HepG2 (cell line): ENCODE measurements at regions not wholly inside any gene's neighbourhood (a gene's known extent, or its start where the extent isn't known, plus 50 kb on each side); places are given as distances from the start of the nearest gene placed in this dataset.

ENCODE experiments used
- ATAC-seq: fragments of 200-7000 bp; cut with Tn5 transposase; 3 replicates; pipeline ENCODE4 v1.9.1; 2020; ENCODE audit warnings: mild to moderate bottlenecking, moderate library complexity
- BruUV-seq: library from RNA; stranded (reverse); fragments of 400-500 nt; replicated peaks from 2 replicates; lab custom pipeline; 2021; lab: Mats Ljungman, UMichigan
- CTCF ChIA-PET: fragments of 300-600 bp; formaldehyde crosslinking; extraction: SDS; loops from one replicate; lab custom pipeline; 2021; ENCODE audit warnings: low total read pairs, inconsistent platforms, low intra/inter-chr PET ratio; lab: Yijun Ruan, JAX
- POLR2A ChIA-PET: fragments of 350-600 bp; sonication (Branson Sonifier 250); formaldehyde crosslinking; loops from one replicate; lab custom pipeline; 2020; ENCODE audit warnings: antibody characterized with exemption, inconsistent platforms; lab: Yijun Ruan, JAX
- DNase-seq: peaks from one replicate; pipeline ENCODE4 v3.0.0-alpha.2; 2015; ENCODE audit warnings: low spot score
- FAIRE-seq: peaks from 3 replicates; lab custom pipeline; 2011; peaks lifted over from hg19 to GRCh38; lab: Jason Lieb, UNC
- H2AFZ ChIP-seq: one replicate; pipeline ENCODE4 v1.6.1; 2011; ENCODE audit warnings: low read length, inconsistent platforms
- H3K27ac ChIP-seq: fragments of 300-600 bp; 3 replicates; pipeline ENCODE4 v1.8.0; 2011; ENCODE audit warnings: mixed run types, mild to moderate bottlenecking, mixed read lengths, low read length, inconsistent platforms; ENCODE audit not compliant: insufficient read depth; ENCODE audit errors: extremely low read length
- H3K27me3 ChIP-seq, 2 experiments: fragments of 200-600 bp in 1 of 2; 2 replicates in 1 of 2; 3 replicates in 1 of 2; pipeline versions ENCODE4 v1.6.0 to v1.8.0; 2011; ENCODE audit warnings: low read length in 2 of 2, mild to moderate bottlenecking in 2 of 2, moderate library complexity in 2 of 2, inconsistent platforms in 1 of 2; ENCODE audit not compliant: insufficient read depth in 2 of 2, control insufficient read depth in 1 of 2
- H3K36me3 ChIP-seq, 2 experiments: fragments of 200-600 bp in 1 of 2; replicated peaks in 1 of 2; 2 replicates in 1 of 2; 3 replicates in 1 of 2; pipeline versions ENCODE4 v1.5.1 to v1.8.0; 2011; ENCODE audit warnings: low read length in 2 of 2, inconsistent platforms in 1 of 2; ENCODE audit not compliant: insufficient read depth in 2 of 2, control insufficient read depth in 1 of 2
- H3K4me1 ChIP-seq: 2 replicates; pipeline ENCODE4 v1.5.1; 2012; ENCODE audit warnings: low read length, inconsistent platforms; ENCODE audit not compliant: insufficient read depth
- H3K4me2 ChIP-seq: 2 replicates; pipeline ENCODE4 v1.6.0; 2011; ENCODE audit warnings: low read depth, low read length, inconsistent platforms
- H3K4me3 ChIP-seq, 3 experiments: fragments of 200-600 bp in 1 of 3; sonication (generic), shearing (Covaris generic) in 1 of 3; replicated peaks in 1 of 3; 2 replicates each; pipeline ENCODE4 v1.5.1; 2011 to 2016; ENCODE audit warnings: low read length in 3 of 3, inconsistent platforms in 2 of 3, low read depth in 2 of 3, mild to moderate bottlenecking in 2 of 3, control low read depth in 1 of 3, mixed read lengths in 1 of 3; ENCODE audit not compliant: insufficient read depth in 1 of 3
- H3K79me2 ChIP-seq: one replicate; pipeline ENCODE4 v1.6.1; 2011; ENCODE audit warnings: low read length, inconsistent platforms; ENCODE audit not compliant: insufficient read depth
- H3K9ac ChIP-seq: 2 replicates; pipeline ENCODE4 v1.6.0; 2011; ENCODE audit warnings: mild to moderate bottlenecking, low read depth, low read length, inconsistent platforms; ENCODE audit not compliant: insufficient read depth
- H3K9me3 ChIP-seq: 2 replicates; pipeline ENCODE4 v1.5.1; 2012; ENCODE audit warnings: mild to moderate bottlenecking, low read length
- H4K20me1 ChIP-seq: 2 replicates; pipeline ENCODE4 v1.6.0; 2011; ENCODE audit warnings: inconsistent platforms, mild to moderate bottlenecking, low read length, moderate library complexity; ENCODE audit not compliant: insufficient read depth
- ERF ChIP-seq: IDR thresholded peaks from 2 replicates; pipeline ENCODE4 v1.6.1; 2018; ENCODE audit warnings: missing biosample characterization, missing genetic modification reagents
- SMC3 ChIP-seq: IDR thresholded peaks from 2 replicates; pipeline ENCODE4 v1.6.1; 2011; ENCODE audit warnings: low read length, improper control_type of control experiment
- THRA ChIP-seq: sonication (generic); formaldehyde crosslinking; IDR thresholded peaks from 2 replicates; pipeline ENCODE4 v1.4.0; 2020; ENCODE audit warnings: missing genetic modification reagents, borderline replicate concordance
- ZBTB34 ChIP-seq: sonication (generic); formaldehyde crosslinking; IDR thresholded peaks from 2 replicates; pipeline ENCODE4 v1.8.0; 2022; ENCODE audit warnings: mild to moderate bottlenecking, missing genetic modification reagents
- ZBTB40 ChIP-seq, 2 experiments: fragments of 450-650 bp in 1 of 2; sonication (generic) in 1 of 2; formaldehyde crosslinking in 1 of 2; IDR thresholded peaks; 2 replicates each; pipeline versions ENCODE4 v1.6.1 to v1.8.0; 2016 to 2022; ENCODE audit warnings: antibody characterized with exemption in 1 of 2, mild to moderate bottlenecking in 1 of 2, missing genetic modification reagents in 1 of 2
- ZBTB49 ChIP-seq: sonication (generic); formaldehyde crosslinking; IDR thresholded peaks from 2 replicates; pipeline ENCODE4 v1.4.0; 2020; ENCODE audit warnings: missing genetic modification reagents, borderline replicate concordance
- ZNF12 ChIP-seq: sonication (generic); formaldehyde crosslinking; IDR thresholded peaks from 2 replicates; pipeline ENCODE4 v1.5.0; 2020; ENCODE audit warnings: missing genetic modification reagents
- WGBS: methylation state at CpG from one replicate; pipeline ENCODE4 v1.1.6; 2017; ENCODE audit warnings: low lambda C conversion rate; 5-methylcytosine and 5-hydroxymethylcytosine counted together
- in situ Hi-C: cut with HindIII; loops from 2 replicates; pipeline ENCODE4 v1.10.0; 2017; ENCODE audit warnings: low pct_unique_long_range_greater_than_20kb; ENCODE audit not compliant: extremely low pct_ligation_motif_present
- intact Hi-C: fragments of 100-400 bp; cut with micrococcal nuclease; formaldehyde crosslinking; loops from one replicate; pipeline ENCODE4 v1.10.0; 2022; ENCODE audit not compliant: unreplicated experiment

- TF ChIP-seq ZBTB40 (IDR thresholded peaks at IDR 0.05): no peak
- TF ChIP-seq ZBTB40 (CRISPR knock-in tag; IDR thresholded peaks at IDR 0.05): no peak
Measured at GRCh38 chr2:103618112-103618511, 856.3 kb downstream of the TMEM182 start (continued).

- Histone ChIP-seq H3K36me3 (no peaks in the 10 kb centered on the region), H3K27ac (no peak overlapping the region), H2AFZ (no peak overlapping the region), H3K4me2 (no peak overlapping the region), H3K27me3 (no peaks in the 10 kb centered on the region; a peak in 1 of 5 replicates), H3K79me2 (no peaks in the 10 kb centered on the region), H3K4me3 (no peak overlapping the region), H3K9ac (no peak overlapping the region), H4K20me1 (no peaks in the 10 kb centered on the region), H3K4me1 (no peaks in the 10 kb centered on the region), H3K9me3 (peaks cover 82% of the 10 kb centered on the region)
- no peak for FAIRE-seq
- POLR2A ChIA-PET: no interaction called here
- in situ Hi-C loops (no loop called here), intact Hi-C loops (no loop called here)
- no peak for ATAC-seq
- no TSS peak for BruUV-seq
- DNase-seq: no peak
- CTCF ChIA-PET: no interaction called here
- 0% methylated on average over 1 of the region's 1 CpG for WGBS
- no peak for TF ChIP-seq ZBTB34 (CRISPR knock-in tag)
- no peak for TF ChIP-seq ZBTB49
- no peak for TF ChIP-seq SMC3
- no peak for TF ChIP-seq ERF (CRISPR knock-in tag)
- no peak for TF ChIP-seq ZNF12 (CRISPR knock-in tag)
- no peak for TF ChIP-seq THRA (CRISPR knock-in tag)
Measured at GRCh38 chr2:103627301-103627700, 865.5 kb downstream of the TMEM182 start.
